HCT116 (cell line): ENCODE measurements at regions not wholly inside any gene's neighbourhood (a gene's known extent, or its start where the extent isn't known, plus 50 kb on each side); places are given as distances from the start of the nearest gene placed in this dataset.

Experiments
- EZH2 ChIP-seq: fragments of 200-600 bp; sonication (generic); IDR thresholded peaks from 2 replicates; pipeline ENCODE4 v1.6.1; 2017; ENCODE audit warnings: antibody characterized with exemption, mixed run types
- JUND ChIP-seq: IDR thresholded peaks from 2 replicates; pipeline ENCODE4 v1.6.1; 2012
- POLR2A ChIP-seq: IDR thresholded peaks from 2 replicates; pipeline ENCODE4 v1.7.0; 2011; ENCODE audit warnings: borderline replicate concordance; ENCODE audit not compliant: insufficient read depth, insufficient read length; ENCODE audit errors: extremely low read depth
- POLR2AphosphoS5 ChIP-seq: IDR thresholded peaks from 2 replicates; pipeline ENCODE4 v1.6.1; 2011; ENCODE audit warnings: mild to moderate bottlenecking, low read depth, low read length, moderate library complexity
- RAD21 ChIP-seq: IDR thresholded peaks from 2 replicates; pipeline ENCODE4 v1.6.1; 2012; ENCODE audit warnings: low read depth, mild to moderate bottlenecking
- SP1 ChIP-seq: IDR thresholded peaks from 2 replicates; pipeline ENCODE4 v1.6.1; 2012; ENCODE audit warnings: low read depth
- SRF ChIP-seq: IDR thresholded peaks from 2 replicates; pipeline ENCODE4 v1.6.1; 2012; ENCODE audit warnings: low read depth
- TF ChIP-seq, protein P1 (sequence below), 3 experiments: fragments of 200-600 bp in 1 of 3; sonication (generic) in 1 of 3; IDR thresholded peaks in 2 of 3; conservative IDR thresholded peaks in 1 of 3; 2 replicates each; pipeline ENCODE4 v1.5.1; 2012 to 2017; ENCODE audit warnings: low read depth in 2 of 3, low read length in 2 of 3, antibody characterized with exemption in 1 of 3, borderline replicate concordance in 1 of 3, control low read depth in 1 of 3, mild to moderate bottlenecking in 1 of 3, mixed read lengths in 1 of 3, mixed run types in 1 of 3, moderate library complexity in 1 of 3; ENCODE audit not compliant: insufficient read depth in 1 of 3
- TF ChIP-seq, protein P2 (sequence below): IDR thresholded peaks from 2 replicates; pipeline ENCODE4 v1.6.1; 2012; ENCODE audit warnings: low read depth

DNA sequence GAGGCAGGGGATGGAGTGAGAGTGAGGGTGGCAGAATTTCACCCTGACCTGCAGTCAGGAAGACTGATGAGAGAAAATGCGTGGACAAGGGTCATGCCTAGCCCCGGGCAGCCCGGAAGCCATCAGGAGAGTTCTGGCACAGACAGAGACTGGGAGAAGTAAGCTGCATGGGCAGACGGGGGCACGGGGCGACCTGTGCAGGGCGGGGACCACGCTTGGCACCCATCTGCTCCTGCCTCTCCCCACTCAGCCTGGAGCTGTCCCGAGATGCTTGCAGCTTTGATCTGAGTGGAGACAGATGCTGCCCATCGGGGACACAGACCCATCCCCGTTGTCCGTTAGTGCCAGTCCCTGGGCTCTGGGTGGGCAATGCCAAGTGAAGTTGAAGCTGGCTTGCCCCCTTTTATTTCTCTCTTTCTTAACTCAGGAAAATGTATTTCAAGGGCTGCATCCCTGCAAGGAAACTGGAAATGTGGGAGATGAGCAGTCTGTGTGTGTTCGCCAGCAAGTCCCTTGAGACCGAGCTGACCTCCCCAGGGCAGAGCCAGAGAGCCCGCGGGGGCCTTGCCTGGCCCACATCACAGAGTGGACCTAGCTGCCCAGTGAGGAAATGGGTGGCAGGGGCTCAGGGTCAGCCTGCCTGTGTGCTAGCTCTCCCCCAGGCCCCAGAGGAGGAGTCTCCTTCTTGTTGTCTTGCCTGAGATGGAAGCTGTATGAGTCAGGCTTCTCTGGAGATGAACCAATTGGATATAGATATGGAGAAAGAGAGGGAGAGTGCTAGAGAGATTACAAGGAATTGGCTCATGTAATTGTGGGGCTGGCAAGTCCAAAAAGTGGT, 121.3 kb upstream of the C1orf174 start:
- TF ChIP-seq, protein P1, sequence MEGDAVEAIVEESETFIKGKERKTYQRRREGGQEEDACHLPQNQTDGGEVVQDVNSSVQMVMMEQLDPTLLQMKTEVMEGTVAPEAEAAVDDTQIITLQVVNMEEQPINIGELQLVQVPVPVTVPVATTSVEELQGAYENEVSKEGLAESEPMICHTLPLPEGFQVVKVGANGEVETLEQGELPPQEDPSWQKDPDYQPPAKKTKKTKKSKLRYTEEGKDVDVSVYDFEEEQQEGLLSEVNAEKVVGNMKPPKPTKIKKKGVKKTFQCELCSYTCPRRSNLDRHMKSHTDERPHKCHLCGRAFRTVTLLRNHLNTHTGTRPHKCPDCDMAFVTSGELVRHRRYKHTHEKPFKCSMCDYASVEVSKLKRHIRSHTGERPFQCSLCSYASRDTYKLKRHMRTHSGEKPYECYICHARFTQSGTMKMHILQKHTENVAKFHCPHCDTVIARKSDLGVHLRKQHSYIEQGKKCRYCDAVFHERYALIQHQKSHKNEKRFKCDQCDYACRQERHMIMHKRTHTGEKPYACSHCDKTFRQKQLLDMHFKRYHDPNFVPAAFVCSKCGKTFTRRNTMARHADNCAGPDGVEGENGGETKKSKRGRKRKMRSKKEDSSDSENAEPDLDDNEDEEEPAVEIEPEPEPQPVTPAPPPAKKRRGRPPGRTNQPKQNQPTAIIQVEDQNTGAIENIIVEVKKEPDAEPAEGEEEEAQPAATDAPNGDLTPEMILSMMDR (IDR thresholded peaks at IDR 0.05 in 2 of 3, conservative IDR thresholded peaks at IDR 0.05 in 1 of 3; ENCODE audit: borderline replicate concordance in 1 of 3, insufficient read depth in 1 of 3, low read depth in 2 of 3, low read length in 2 of 3): no peak
- TF ChIP-seq SRF: no peak
- no peak for TF ChIP-seq RAD21
- no peak for TF ChIP-seq SP1
- no peak for TF ChIP-seq JUND
- TF ChIP-seq POLR2A: no peak
- no peak for TF ChIP-seq POLR2AphosphoS5
- no peak for TF ChIP-seq EZH2
- TF ChIP-seq, protein P2, sequence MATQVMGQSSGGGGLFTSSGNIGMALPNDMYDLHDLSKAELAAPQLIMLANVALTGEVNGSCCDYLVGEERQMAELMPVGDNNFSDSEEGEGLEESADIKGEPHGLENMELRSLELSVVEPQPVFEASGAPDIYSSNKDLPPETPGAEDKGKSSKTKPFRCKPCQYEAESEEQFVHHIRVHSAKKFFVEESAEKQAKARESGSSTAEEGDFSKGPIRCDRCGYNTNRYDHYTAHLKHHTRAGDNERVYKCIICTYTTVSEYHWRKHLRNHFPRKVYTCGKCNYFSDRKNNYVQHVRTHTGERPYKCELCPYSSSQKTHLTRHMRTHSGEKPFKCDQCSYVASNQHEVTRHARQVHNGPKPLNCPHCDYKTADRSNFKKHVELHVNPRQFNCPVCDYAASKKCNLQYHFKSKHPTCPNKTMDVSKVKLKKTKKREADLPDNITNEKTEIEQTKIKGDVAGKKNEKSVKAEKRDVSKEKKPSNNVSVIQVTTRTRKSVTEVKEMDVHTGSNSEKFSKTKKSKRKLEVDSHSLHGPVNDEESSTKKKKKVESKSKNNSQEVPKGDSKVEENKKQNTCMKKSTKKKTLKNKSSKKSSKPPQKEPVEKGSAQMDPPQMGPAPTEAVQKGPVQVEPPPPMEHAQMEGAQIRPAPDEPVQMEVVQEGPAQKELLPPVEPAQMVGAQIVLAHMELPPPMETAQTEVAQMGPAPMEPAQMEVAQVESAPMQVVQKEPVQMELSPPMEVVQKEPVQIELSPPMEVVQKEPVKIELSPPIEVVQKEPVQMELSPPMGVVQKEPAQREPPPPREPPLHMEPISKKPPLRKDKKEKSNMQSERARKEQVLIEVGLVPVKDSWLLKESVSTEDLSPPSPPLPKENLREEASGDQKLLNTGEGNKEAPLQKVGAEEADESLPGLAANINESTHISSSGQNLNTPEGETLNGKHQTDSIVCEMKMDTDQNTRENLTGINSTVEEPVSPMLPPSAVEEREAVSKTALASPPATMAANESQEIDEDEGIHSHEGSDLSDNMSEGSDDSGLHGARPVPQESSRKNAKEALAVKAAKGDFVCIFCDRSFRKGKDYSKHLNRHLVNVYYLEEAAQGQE: no peak
